Epithelial cell of proximal tubule (primary cell): ENCODE measurements at regions not wholly inside any gene's neighbourhood (a gene's known extent, or its start where the extent isn't known, plus 50 kb on each side); places are given as distances from the start of the nearest gene placed in this dataset.
A peak's percentile ranks its signal among the peaks of the same experiment; 100 is the strongest.

Source experiments
- DNase-seq: peaks from one replicate; pipeline ENCODE4 v3.0.0-alpha.2; 2011; ENCODE audit warnings: low read depth
- H3K4me3 ChIP-seq: 2 replicates; pipeline ENCODE4 v1.5.1; 2011; ENCODE audit warnings: low read depth, mild to moderate bottlenecking, low read length
- TF ChIP-seq, protein P1 (sequence below): conservative IDR thresholded peaks from 2 replicates; pipeline ENCODE4 v1.5.1; 2012; ENCODE audit warnings: low read depth, mild to moderate bottlenecking, low read length

DNA sequence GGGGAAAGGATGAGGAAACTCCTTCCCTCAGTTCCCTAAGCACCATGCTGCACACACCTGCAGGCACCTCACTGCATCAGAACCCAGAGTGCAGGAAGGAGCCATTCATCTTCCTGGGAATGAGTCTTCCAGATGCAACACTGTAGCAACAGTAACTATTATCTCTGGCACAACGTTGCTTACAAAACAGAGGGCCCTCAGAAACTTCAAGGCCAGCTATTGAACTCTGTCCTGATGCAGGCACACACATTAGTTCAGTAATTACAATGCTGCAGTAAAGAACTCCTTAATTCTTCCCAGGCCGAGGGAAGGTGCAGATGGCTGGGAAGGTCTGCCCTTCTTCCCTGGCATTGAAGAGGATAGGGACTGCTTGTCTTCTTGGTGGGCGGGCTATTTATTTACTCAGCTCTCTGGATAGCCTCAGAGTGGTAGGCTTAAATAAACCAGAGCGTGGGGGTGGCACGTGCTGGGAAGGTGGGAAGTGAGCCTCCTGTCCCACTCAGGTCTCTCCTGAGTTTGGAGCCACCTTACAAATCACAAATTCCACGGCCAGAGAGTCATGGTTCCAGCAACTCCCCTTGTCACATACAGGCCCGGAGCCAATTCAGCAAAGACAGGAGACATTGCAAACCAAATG lies 125.1 kb upstream of the JCAD start:
- no peak overlapping the region for H3K4me3 ChIP-seq
- TF ChIP-seq, protein P1, sequence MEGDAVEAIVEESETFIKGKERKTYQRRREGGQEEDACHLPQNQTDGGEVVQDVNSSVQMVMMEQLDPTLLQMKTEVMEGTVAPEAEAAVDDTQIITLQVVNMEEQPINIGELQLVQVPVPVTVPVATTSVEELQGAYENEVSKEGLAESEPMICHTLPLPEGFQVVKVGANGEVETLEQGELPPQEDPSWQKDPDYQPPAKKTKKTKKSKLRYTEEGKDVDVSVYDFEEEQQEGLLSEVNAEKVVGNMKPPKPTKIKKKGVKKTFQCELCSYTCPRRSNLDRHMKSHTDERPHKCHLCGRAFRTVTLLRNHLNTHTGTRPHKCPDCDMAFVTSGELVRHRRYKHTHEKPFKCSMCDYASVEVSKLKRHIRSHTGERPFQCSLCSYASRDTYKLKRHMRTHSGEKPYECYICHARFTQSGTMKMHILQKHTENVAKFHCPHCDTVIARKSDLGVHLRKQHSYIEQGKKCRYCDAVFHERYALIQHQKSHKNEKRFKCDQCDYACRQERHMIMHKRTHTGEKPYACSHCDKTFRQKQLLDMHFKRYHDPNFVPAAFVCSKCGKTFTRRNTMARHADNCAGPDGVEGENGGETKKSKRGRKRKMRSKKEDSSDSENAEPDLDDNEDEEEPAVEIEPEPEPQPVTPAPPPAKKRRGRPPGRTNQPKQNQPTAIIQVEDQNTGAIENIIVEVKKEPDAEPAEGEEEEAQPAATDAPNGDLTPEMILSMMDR: no peak
- DNase-seq: no peak

GRCh38 chr10:30183055-30183402 lies 123.6 kb upstream of the JCAD start:
- no peak overlapping the region for H3K4me3 ChIP-seq
- TF ChIP-seq, protein P1: no peak

DNA sequence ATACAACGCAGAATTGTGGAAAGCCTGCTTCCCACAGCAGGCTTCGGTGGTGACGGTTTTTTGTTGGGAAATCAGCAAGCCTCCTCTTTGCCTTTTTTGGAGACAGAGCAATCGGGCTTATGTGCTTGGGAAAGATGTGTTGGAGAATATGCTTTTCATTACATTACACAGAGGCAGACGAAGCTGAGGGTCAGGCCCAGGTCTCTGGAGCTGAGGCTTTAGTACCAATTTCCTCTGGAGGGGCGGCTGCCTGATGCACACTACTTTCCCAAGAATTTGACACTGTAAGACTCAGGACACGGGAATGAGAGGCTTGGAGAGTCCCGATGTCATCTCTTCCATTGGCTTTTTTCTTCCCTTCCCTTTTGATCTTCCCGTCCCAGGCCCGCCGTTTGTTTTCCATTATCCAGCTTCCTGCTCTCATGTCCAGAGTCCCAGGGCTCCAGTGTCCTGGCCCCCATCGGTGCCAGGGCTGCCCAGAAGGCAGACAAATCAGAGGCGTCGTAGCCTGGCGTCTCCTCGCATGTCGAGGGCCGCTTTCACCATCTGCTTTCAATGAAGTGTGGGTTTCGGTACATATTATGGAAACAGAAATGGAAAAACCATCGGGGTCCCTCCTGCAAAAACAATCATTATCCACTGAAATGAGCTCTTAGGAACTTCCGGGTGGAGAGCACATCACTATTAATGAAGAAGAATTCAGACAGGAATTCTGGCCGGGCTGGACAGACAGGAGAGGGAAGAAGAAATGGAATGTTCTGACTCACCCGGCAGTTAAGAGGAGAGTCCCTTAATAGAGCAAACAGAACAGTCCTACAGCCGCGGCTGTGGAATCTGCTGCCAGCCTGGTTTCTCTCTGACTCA lies 123.0 kb upstream of the JCAD start:
- TF ChIP-seq, protein P1: no peak
- peak; percentile 38 for DNase-seq
- no peak overlapping the region for H3K4me3 ChIP-seq

More at GRCh38 chr10:30183055-30183402, 123.6 kb upstream of the JCAD start:
- DNase-seq: no peak

GRCh38 chr10:30178356-30178964 lies 119.1 kb upstream of the JCAD start:
- TF ChIP-seq, protein P1: no peak
- no peak for DNase-seq
- H3K4me3 ChIP-seq: no peak overlapping the region

DNA sequence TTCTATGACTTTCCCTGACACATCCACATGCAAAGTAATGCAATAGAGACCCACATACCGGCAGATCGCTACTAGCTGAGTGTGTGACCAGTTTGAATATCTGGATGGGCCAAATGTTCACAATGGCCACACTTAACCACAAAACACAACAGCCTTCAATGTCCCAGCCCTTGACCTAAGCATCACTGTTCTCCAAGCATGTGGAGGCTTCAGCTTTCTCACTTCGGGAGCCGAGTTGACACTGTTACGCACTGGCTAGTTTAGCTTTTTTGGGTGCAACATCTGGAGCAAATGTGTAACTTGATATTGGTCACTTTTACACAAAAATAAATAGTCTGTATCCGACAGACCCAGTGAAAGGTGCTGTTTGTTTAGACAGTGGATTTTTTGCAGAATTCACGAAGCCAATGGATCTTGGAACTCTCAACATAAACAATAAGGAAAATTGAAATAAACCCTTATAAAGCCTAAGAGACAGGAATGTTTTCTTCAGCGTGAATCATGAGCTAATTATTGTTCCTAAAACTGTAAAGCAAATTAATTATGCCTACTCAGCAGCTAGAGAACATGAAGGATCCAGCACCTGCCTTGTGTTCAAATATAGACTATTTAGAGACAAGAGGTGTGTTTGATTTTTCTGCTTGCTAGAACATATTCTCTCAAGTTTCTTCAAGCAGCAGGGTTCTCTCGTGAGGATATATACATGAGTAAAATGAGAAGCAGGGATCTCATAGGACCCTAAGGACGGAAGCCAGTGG lies 117.6 kb upstream of the JCAD start:
- TF ChIP-seq, protein P1: no peak
- no peak for DNase-seq
- H3K4me3 ChIP-seq: no peak overlapping the region

GRCh38 chr10:30176182-30176581 lies 116.8 kb upstream of the JCAD start:
- TF ChIP-seq, protein P1: no peak
- no peak overlapping the region for H3K4me3 ChIP-seq
- DNase-seq: no peak
